PC-9 (cell line): ENCODE measurements at regions not wholly inside any gene's neighbourhood (a gene's known extent, or its start where the extent isn't known, plus 50 kb on each side); places are given as distances from the start of the nearest gene placed in this dataset.

Experiments
- CTCF ChIP-seq: fragments of 200-600 bp; sonication (generic); conservative IDR thresholded peaks from 2 replicates; pipeline ENCODE4 v1.6.1; 2017; ENCODE audit warnings: mixed run types, antibody characterized with exemption, mild to moderate bottlenecking, moderate library complexity
- EZH2 ChIP-seq: fragments of 200-600 bp; sonication (generic); IDR thresholded peaks from 2 replicates; pipeline ENCODE4 v1.8.0; 2017; ENCODE audit warnings: antibody characterized with exemption, low read depth

- TF ChIP-seq CTCF (no peak), EZH2 (no peak)
Observed at GRCh38 chr9:1881708-1882295, 133.3 kb upstream of the SMARCA2 start.
